Fibroblast of lung (primary cell): ENCODE measurements at regions not wholly inside any gene's neighbourhood (a gene's known extent, or its start where the extent isn't known, plus 50 kb on each side); places are given as distances from the start of the nearest gene placed in this dataset.

ENCODE experiments used
- EZH2 ChIP-seq: IDR thresholded peaks from 2 replicates; pipeline ENCODE4 v1.5.1; 2012; ENCODE audit warnings: low read length, control low read depth, mild to moderate bottlenecking; ENCODE audit errors: missing control alignments
- TF ChIP-seq, protein P1 (sequence below), 2 donors: IDR thresholded peaks in 1 of 2; conservative IDR thresholded peaks in 1 of 2; 1 replicate in 1 of 2; 2 replicates in 1 of 2; pipeline ENCODE4 v1.5.1; 2011 to 2012; ENCODE audit warnings: low read length in 2 of 2, control low read depth in 1 of 2, inconsistent platforms in 1 of 2, low read depth in 1 of 2, mild to moderate bottlenecking in 1 of 2

DNA sequence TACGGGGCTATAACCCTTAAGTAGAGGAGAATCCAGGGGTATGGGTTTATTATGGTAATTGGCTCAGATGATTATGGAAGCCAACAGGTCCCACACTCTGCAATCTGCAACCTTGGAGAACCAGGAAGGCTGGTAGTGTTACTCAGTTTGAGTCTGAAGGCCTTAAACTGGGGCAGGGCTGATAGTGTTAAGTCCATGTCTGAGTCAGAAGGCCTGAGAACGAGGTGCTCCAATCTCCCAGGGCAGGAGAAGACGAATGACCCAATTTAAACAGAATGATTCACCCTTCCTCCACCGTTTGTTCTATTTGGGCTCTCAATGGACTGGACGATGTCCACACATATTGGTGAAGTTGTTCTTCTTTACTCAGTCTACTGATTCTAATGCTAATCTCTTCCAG is 244.5 kb upstream of the PTER start:
- TF ChIP-seq, protein P1, sequence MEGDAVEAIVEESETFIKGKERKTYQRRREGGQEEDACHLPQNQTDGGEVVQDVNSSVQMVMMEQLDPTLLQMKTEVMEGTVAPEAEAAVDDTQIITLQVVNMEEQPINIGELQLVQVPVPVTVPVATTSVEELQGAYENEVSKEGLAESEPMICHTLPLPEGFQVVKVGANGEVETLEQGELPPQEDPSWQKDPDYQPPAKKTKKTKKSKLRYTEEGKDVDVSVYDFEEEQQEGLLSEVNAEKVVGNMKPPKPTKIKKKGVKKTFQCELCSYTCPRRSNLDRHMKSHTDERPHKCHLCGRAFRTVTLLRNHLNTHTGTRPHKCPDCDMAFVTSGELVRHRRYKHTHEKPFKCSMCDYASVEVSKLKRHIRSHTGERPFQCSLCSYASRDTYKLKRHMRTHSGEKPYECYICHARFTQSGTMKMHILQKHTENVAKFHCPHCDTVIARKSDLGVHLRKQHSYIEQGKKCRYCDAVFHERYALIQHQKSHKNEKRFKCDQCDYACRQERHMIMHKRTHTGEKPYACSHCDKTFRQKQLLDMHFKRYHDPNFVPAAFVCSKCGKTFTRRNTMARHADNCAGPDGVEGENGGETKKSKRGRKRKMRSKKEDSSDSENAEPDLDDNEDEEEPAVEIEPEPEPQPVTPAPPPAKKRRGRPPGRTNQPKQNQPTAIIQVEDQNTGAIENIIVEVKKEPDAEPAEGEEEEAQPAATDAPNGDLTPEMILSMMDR (conservative IDR thresholded peaks at IDR 0.05 in 1 of 2, IDR thresholded peaks at IDR 0.05 in 1 of 2; ENCODE audit: low read depth in 1 of 2, low read length in 2 of 2) = no peak
- no peak for TF ChIP-seq EZH2
